Parathyroid adenoma (tissue), 2 donors: ENCODE measurements at regions not wholly inside any gene's neighbourhood (a gene's known extent, or its start where the extent isn't known, plus 50 kb on each side); places are given as distances from the start of the nearest gene placed in this dataset.

Experiments used
- H2AFZ ChIP-seq: fragments of 300-600 bp; sonication (generic); one replicate; pipeline ENCODE4 v1.7.0; 2017; ENCODE audit warnings: antibody characterized with exemption, mild to moderate bottlenecking
- H3K27ac ChIP-seq: fragments of 300-600 bp; sonication (generic); one replicate; pipeline ENCODE4 v1.7.0; 2017
- H3K27me3 ChIP-seq: fragments of 300-600 bp; sonication (generic); one replicate; pipeline ENCODE4 v1.7.0; 2017; ENCODE audit warnings: low read length; ENCODE audit not compliant: control insufficient read depth, insufficient read depth
- H3K36me3 ChIP-seq: fragments of 300-600 bp; sonication (generic); one replicate; pipeline ENCODE4 v1.7.0; 2017; ENCODE audit warnings: low read length; ENCODE audit not compliant: control insufficient read depth, insufficient read depth
- H3K4me1 ChIP-seq: fragments of 300-600 bp; sonication (generic); one replicate; pipeline ENCODE4 v1.7.0; 2017; ENCODE audit warnings: control low read depth
- H3K4me2 ChIP-seq: fragments of 300-600 bp; sonication (generic); one replicate; pipeline ENCODE4 v1.7.0; 2017; ENCODE audit warnings: low read length
- H3K4me3 ChIP-seq: fragments of 300-600 bp; sonication (generic); one replicate; pipeline ENCODE4 v1.7.0; 2017; ENCODE audit warnings: low read depth, low read length
- H3K79me2 ChIP-seq: fragments of 300-600 bp; sonication (generic); one replicate; pipeline ENCODE4 v1.7.0; 2017; ENCODE audit warnings: control low read depth
- H3K9ac ChIP-seq: fragments of 300-600 bp; sonication (generic); one replicate; pipeline ENCODE4 v1.7.0; 2017; ENCODE audit warnings: mild to moderate bottlenecking
- H3K9me3 ChIP-seq: fragments of 300-600 bp; sonication (generic); one replicate; pipeline ENCODE4 v1.7.0; 2017; ENCODE audit warnings: low read length; ENCODE audit not compliant: control insufficient read depth
- CTCF ChIP-seq: fragments of 300-600 bp; sonication (generic); IDR thresholded peaks from one replicate; pipeline ENCODE4 v1.7.0; 2017; ENCODE audit warnings: antibody characterized with exemption, mild to moderate bottlenecking
- donor health status: primary hyperparathyroidism.

- H3K4me1 ChIP-seq = no peaks in the 10 kb centered on the region
- H3K9me3 ChIP-seq = no peaks in the 10 kb centered on the region
- no peak overlapping the region for H3K9ac ChIP-seq
- H2AFZ ChIP-seq = no peak overlapping the region
- peaks cover 2% of the 10 kb centered on the region for H3K27me3 ChIP-seq
- H3K36me3 ChIP-seq = no peaks in the 10 kb centered on the region
- H3K27ac ChIP-seq = no peak overlapping the region
- no peak for TF ChIP-seq CTCF
- H3K4me2 ChIP-seq = no peak overlapping the region
- no peak overlapping the region for H3K4me3 ChIP-seq
- H3K79me2 ChIP-seq = no peaks in the 10 kb centered on the region
Measured at GRCh38 chr2:198597648-198598047, 793.3 kb downstream of the PLCL1 start.

- no peak overlapping the region for H3K4me3 ChIP-seq
- no peak for TF ChIP-seq CTCF
- H3K27ac ChIP-seq = no peak overlapping the region
- H3K27me3 ChIP-seq = peaks cover 2% of the 10 kb centered on the region
- H3K9ac ChIP-seq = no peak overlapping the region
- H3K36me3 ChIP-seq = no peaks in the 10 kb centered on the region
- no peaks in the 10 kb centered on the region for H3K9me3 ChIP-seq
- H3K79me2 ChIP-seq = no peaks in the 10 kb centered on the region
- no peak overlapping the region for H2AFZ ChIP-seq
- H3K4me2 ChIP-seq = no peak overlapping the region
- no peaks in the 10 kb centered on the region for H3K4me1 ChIP-seq
Measured at GRCh38 chr2:198596985-198597384, 792.6 kb downstream of the PLCL1 start.

GRCh38 chr2:198595721-198596120 is 791.3 kb downstream of the PLCL1 start:
- H3K9ac ChIP-seq = no peak overlapping the region
- no peak overlapping the region for H3K27ac ChIP-seq
- no peaks in the 10 kb centered on the region for H3K36me3 ChIP-seq
- no peak overlapping the region for H2AFZ ChIP-seq
- H3K79me2 ChIP-seq = no peaks in the 10 kb centered on the region
- no peaks in the 10 kb centered on the region for H3K4me1 ChIP-seq
- no peaks in the 10 kb centered on the region for H3K9me3 ChIP-seq
- no peak overlapping the region for H3K4me3 ChIP-seq
- H3K27me3 ChIP-seq = peaks cover 2% of the 10 kb centered on the region
- TF ChIP-seq CTCF = no peak
- no peak overlapping the region for H3K4me2 ChIP-seq

GRCh38 chr2:198591586-198591985 is 787.2 kb downstream of the PLCL1 start:
- no peak overlapping the region for H2AFZ ChIP-seq
- H3K4me1 ChIP-seq = no peaks in the 10 kb centered on the region
- no peaks in the 10 kb centered on the region for H3K79me2 ChIP-seq
- H3K9ac ChIP-seq = no peak overlapping the region
- no peaks in the 10 kb centered on the region for H3K36me3 ChIP-seq
- H3K4me3 ChIP-seq = no peak overlapping the region
- no peak overlapping the region for H3K27ac ChIP-seq
- H3K4me2 ChIP-seq = no peak overlapping the region
- TF ChIP-seq CTCF = no peak
- H3K27me3 ChIP-seq = peaks cover under 1% of the 10 kb centered on the region
- no peaks in the 10 kb centered on the region for H3K9me3 ChIP-seq

GRCh38 chr2:198587741-198588140 is 783.3 kb downstream of the PLCL1 start:
- Histone ChIP-seq H3K4me3 (no peak overlapping the region), H3K4me2 (no peak overlapping the region), H3K79me2 (no peaks in the 10 kb centered on the region), H3K27ac (no peak overlapping the region), H2AFZ (no peak overlapping the region), H3K27me3 (no peaks in the 10 kb centered on the region), H3K9ac (no peak overlapping the region), H3K4me1 (no peaks in the 10 kb centered on the region), H3K9me3 (no peaks in the 10 kb centered on the region), H3K36me3 (no peaks in the 10 kb centered on the region)
- TF ChIP-seq CTCF = no peak
